Inflammatory macrophage treated with lipopolysaccharide for 1 hour (primary cell): ENCODE measurements at regions not wholly inside any gene's neighbourhood (a gene's known extent, or its start where the extent isn't known, plus 50 kb on each side); places are given as distances from the start of the nearest gene placed in this dataset.

Source experiments
- DNase-seq, 2 donors: peaks; one replicate each; pipeline ENCODE4 v3.0.0-alpha.2; 2020 to 2022

- DNase-seq = no peak
Observed at GRCh38 chr3:124558991-124559845, 171.0 kb upstream of the UMPS start.

DNA sequence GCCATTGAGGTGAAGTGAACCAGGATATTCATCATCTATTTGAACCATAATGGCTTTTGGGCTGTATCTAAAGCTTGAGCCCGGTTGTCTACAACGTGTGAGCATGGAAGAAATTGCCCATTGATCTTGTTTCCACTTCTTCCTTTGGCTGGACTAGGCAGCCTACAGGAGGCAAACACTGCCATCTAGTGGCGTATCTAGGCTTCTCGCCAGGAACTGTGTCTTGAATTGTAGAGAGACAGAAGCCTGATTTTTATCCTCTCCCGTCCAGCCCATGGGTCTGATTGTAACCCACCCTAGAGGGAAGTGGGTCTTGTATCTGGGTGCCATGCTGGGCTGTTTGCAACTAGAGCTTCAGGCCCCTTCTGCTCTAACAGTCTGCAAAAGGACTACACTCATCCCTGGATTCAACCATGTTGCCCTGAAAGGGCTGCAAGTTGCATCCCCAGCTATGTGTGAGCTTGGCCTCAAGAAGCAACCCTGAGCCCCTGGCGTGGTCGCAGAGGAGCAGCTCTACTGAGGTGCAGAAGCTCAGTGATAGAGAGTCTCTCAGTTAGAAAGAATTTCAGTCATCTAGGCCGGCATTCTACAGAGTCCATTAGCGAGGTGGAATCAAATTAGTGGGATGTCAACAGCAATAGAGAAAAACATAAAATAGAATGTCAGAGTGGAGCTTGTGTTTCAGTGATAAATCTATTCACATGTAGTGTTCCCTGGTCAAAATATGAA lies 170.2 kb upstream of the UMPS start:
- peak; percentile 24 to 79 for DNase-seq

- DNase-seq = no peak
Observed at GRCh38 chr3:124560666-124561215, 169.5 kb upstream of the UMPS start.

DNA sequence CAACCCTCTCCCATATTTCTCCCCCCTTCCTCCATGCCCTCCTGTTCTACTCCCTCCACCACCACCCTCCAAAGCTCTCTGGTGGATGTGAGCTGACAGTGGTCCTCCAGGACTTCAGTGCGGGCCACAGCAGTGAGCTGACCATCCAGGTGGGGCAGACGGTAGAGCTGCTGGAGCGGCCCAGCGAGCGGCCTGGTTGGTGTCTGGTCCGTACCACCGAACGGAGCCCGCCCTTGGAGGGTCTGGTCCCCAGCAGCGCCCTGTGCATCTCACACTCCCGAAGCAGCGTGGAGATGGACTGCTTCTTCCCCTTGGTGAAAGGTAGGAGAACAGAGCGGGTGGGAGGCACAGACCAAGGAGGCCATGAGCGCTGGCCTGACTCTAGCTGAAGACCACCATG lies 167.5 kb upstream of the UMPS start:
- DNase-seq = no peak

DNA sequence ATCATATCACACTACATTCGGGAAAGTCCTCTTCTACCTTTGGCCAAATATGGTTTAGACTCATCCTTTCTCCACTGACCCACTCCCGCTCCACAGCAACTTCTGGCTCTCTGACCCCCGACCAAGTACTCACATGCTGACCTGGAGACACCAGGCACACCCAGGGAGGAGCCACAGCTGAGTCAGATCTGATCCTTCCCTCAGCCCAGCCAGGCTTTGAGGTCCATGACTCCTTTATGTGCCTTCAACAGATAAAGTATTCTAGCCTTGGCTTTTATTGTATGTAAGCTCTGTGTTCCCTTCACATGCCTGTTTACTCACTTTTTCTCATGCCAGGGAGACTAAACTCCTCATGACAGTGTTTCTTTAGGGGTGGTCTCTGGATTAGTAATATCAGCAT lies 166.9 kb upstream of the UMPS start:
- DNase-seq = no peak

DNA sequence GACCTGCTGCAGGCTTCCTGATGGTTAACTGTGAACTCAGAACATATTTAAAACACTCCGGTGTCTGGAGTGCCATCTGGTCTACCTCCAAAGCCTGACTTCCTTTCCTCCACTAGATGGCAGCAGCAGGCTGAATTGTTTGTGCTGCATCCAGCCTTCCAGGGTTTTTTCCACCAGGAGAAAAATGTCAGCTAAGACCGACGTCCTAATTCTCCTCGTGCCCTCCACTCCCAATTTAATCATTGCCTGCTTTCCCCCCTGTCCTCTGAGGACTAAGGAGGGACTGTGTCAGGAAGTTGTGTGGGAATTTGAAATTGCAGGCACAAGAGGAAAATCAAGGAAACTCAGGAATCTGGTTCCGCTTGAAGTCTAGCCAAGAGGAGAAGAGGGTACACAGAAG lies 165.2 kb upstream of the UMPS start:
- peak; percentile 30 to 84 for DNase-seq

GRCh38 chr3:124565551-124565950 lies 164.7 kb upstream of the UMPS start:
- no peak for DNase-seq

DNA sequence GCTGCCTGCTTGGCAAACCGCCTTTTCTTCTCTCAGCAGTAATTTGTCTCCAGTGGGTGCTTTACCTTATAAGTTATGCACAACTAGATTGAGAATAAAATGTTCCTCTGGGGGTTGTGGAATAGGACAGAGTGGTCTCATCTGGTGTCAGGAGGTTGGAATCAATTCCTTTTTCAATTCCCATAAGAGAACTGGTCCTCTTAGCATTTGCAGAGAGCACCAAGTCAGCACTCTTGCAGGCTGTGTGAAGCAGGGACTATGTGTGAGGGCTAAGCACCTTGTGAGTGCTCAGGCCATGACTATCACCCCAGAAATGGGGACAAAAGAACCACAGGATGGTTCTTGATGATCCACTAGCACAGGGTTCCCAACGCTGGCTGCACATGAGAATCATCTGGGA lies 163.6 kb upstream of the UMPS start:
- no peak for DNase-seq

DNA sequence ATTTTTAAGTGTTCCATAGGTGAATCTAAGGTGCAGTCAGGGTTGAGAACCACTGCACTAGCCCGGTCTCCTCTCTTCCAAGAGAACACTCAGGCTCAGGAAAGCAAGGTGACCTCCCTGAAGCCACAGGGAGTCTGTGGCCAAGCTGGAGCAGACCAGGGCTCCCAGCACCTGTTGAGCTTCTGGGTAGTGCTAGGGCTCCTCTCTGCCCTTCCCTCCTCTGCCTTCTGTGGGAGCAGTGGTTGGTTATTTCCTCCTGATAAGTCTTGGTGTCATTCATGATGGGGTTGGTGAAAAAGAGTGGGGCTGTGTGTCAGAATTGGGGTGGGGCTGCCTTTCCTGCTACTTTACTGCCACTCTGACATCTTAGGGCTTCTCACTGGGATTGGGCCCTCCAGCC lies 163.1 kb upstream of the UMPS start:
- DNase-seq = no peak

DNA sequence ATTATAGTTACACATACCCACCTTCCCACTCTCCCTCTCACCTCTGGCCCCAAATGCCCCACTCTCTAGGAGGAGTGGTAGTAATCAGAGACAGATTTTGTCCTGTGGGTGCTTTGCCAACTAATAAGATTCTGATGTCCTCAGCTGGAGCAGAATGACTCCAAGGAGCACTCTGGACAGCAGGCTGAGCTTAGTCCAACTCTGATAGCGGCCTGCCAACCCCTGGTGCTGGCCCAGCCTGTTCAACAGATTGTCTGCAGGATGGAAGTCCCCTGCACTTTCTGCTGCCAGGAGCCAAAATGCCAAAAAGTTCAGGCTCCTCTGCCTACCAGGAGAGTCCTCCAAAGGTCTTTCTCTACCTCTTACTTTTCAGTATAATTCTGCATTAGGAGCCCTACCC lies 160.5 kb upstream of the UMPS start:
- no peak for DNase-seq

DNA sequence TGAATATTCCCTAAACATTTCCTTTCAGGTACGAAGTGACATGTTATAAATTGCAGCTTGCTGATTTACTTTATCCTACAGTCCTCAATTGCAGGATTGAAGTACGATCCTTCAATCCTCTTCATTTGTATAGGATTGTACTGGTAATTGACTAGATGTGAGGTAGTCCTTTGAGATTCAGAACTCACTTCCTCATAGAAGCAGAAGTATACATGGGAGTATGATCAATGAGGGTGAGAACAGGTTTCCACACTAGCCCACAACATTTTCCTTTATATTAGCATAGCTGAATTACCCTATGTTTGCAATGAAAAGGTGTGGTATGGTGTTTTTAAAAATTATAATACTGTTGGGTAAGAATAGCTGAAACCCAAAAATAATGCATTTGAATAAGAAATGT lies 160.0 kb upstream of the UMPS start:
- no peak for DNase-seq

GRCh38 chr3:124572851-124573405 lies 157.3 kb upstream of the UMPS start:
- DNase-seq = no peak

DNA sequence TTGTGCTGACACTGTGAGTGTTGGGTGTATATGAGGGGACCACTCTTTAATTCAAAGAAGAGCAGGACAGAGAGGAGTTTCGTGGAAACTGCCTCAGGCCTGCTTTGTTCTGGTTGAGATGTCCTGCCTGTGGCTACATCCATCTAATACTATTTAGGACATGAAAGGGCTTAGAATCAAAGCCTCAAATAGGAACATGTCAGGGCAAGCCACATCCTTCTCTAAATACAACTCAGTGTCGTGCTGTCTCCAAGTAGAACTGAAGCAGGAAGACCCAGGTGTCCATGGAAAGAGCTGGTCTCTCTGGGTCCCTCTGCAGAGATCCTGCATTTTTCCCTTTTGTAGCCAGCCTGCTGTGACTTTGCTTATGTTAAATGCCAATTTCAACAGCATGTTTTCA lies 156.2 kb upstream of the UMPS start:
- no peak for DNase-seq

GRCh38 chr3:124576565-124577493 lies 153.4 kb upstream of the UMPS start:
- DNase-seq = no peak

DNA sequence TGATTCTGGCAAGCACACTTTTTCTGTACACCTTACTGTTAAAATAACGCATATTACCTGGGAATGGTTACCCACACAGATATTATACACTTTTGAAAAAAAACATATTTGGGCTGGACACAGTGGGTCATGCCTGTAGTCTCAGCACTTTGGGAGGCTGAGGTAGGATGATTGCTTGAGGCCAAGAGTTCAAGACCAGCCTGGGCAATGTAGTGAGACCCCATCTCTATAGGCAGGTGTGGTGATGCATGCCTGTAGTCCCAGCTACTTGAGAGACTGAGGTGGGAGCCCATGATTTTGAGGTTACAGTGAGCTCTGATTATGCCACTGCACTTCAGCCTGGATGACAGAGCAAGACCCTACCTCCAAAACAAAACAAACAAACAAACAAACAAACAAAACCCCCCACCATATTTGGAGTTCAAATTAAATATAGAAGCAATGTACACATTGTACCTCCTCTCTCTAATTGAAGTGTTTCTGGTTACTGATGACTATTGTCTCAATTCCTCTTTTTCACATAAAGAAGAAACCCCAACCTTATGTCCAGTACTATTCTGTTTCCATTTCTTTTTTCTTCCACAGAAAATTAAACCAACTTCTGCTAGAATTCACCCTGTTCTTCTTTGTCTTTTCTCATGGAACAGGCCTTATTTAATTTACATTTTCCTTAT lies 152.6 kb upstream of the UMPS start:
- DNase-seq = no peak

GRCh38 chr3:124579641-124580040 lies 150.6 kb upstream of the UMPS start:
- DNase-seq = no peak

DNA sequence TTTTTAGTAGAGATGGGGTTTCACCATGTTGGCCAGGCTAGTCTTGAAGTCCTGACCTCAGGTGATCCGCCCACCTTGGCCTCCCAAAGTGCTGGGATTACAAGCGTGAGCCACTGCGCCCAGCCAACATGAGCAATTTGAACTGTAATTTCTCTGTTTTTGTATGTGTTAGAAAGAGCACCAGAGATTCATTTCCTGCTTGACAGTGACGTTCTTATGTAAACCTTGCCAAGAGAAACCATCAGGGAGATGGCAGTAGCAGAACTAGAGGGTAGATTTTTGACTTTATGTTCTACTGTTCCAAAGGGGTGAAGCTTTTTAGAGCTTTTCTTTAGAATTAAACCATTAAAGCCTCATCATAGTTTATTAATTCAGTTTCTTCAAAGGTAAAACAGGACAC lies 148.1 kb upstream of the UMPS start:
- DNase-seq = no peak

GRCh38 chr3:124582621-124583395 lies 147.4 kb upstream of the UMPS start:
- DNase-seq = peak; percentile 18 to 40

DNA sequence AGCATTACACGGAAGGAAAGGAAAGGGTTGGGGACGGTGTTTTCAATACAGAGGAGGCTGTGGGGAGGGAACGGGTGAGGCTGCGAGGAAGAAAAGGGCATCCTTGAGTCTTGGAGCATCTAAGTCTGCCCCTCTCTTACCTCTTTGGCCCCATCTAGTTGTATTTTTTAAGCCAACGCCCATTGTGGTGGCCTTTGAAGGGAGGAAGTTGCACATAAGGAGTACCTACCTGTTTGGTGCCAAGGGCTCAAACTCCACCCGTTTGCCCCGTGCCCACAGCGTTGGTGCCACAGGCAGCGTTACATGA lies 146.1 kb upstream of the UMPS start:
- DNase-seq = no peak

- no peak for DNase-seq
Observed at GRCh38 chr3:124584552-124585391, 145.5 kb upstream of the UMPS start.
